ENCODE measurements at regions not wholly inside any gene's neighbourhood (a gene's known extent, or its start where the extent isn't known, plus 50 kb on each side); places are given as distances from the start of the nearest gene placed in this dataset.

GRCh38 chr6:27163834-27164233, 83.7 kb upstream of the PRSS16 start:
- no peaks in the 10 kb centered on the region for H3K27me3 ChIP-seq (ENCODE audit: control insufficient read depth in 1 of 2, insufficient read depth in 2 of 2, low read length in 2 of 2)
- H3K4me1 ChIP-seq (ENCODE audit: insufficient read depth, low read length), result 0 out of 2 replicates have a peak, but pooled peaks cover 12% of the 10 kb centered on the region
- no peak overlapping the region for H3K4me3 ChIP-seq (replicated peaks in 1 of 3; ENCODE audit: insufficient read depth in 1 of 3, low read depth in 2 of 3, low read length in 3 of 3)
- no peaks in the 10 kb centered on the region for H3K9me3 ChIP-seq (ENCODE audit: low read length)
- H2AFZ ChIP-seq (ENCODE audit: low read length), result no peak overlapping the region
- no peak overlapping the region for H3K27ac ChIP-seq (ENCODE audit: extremely low read length, insufficient read depth, low read length)
- no peaks in the 10 kb centered on the region for H4K20me1 ChIP-seq (ENCODE audit: insufficient read depth, low read length)
- no peaks in the 10 kb centered on the region for H3K36me3 ChIP-seq (replicated peaks in 1 of 2; ENCODE audit: control insufficient read depth in 1 of 2, insufficient read depth in 2 of 2, low read length in 2 of 2)
- H3K4me2 ChIP-seq (ENCODE audit: low read depth, low read length), result no peak overlapping the region
- H3K79me2 ChIP-seq (ENCODE audit: insufficient read depth, low read length), result no peaks in the 10 kb centered on the region
- ChIA-PET CTCF (ENCODE audit: low intra/inter-chr PET ratio, low total read pairs) (no interaction called here), POLR2A (no interaction called here)
- no peak for ATAC-seq
- no peak for FAIRE-seq
- no peak for DNase-seq (ENCODE audit: low spot score)
- H3K9ac ChIP-seq (ENCODE audit: insufficient read depth, low read depth, low read length), result no peak overlapping the region
- no TSS peak for BruUV-seq (replicated peaks)
- in situ Hi-C loops (cut with HindIII; ENCODE audit: extremely low pct_ligation_motif_present, low pct_unique_long_range_greater_than_20kb), result no loop called here
- intact Hi-C loops (cut with micrococcal nuclease; ENCODE audit: unreplicated experiment), result no loop called here
- no peak for TF ChIP-seq ZNF530 (CRISPR knock-in tag; IDR thresholded peaks at IDR 0.05; ENCODE audit: low read depth)
- no peak for TF ChIP-seq BRCA1 (CRISPR knock-in tag; IDR thresholded peaks at IDR 0.05)
- no peak for TF ChIP-seq TOPORS (CRISPR knock-in tag; IDR thresholded peaks at IDR 0.05)
- no peak for TF ChIP-seq MAZ (IDR thresholded peaks at IDR 0.05; ENCODE audit: borderline replicate concordance, low read depth, low read length)
- TF ChIP-seq MAZ (CRISPR knock-in tag; IDR thresholded peaks at IDR 0.05; ENCODE audit: low read depth), result no peak
- TF ChIP-seq SOX6 (IDR thresholded peaks at IDR 0.05), result no peak
- no peak for TF ChIP-seq SOX6 (CRISPR knock-in tag; IDR thresholded peaks at IDR 0.05)
- no peak for TF ChIP-seq IKZF1 (IDR thresholded peaks at IDR 0.05)
- TF ChIP-seq ZNF121 (CRISPR knock-in tag; IDR thresholded peaks at IDR 0.05), result no peak
- no peak for TF ChIP-seq ZNF24 (IDR thresholded peaks at IDR 0.05)
- no peak for TF ChIP-seq ZHX1 (CRISPR knock-in tag; IDR thresholded peaks at IDR 0.05; ENCODE audit: low read depth)
- TF ChIP-seq MLXIP (CRISPR knock-in tag; IDR thresholded peaks at IDR 0.05; ENCODE audit: borderline replicate concordance), result no peak
- no peak for TF ChIP-seq CSRNP1 (CRISPR knock-in tag; IDR thresholded peaks at IDR 0.05)
- TF ChIP-seq ESRRA (CRISPR knock-in tag; IDR thresholded peaks at IDR 0.05; ENCODE audit: low read depth), result no peak
- no peak for TF ChIP-seq GRHL1 (CRISPR knock-in tag; conservative IDR thresholded peaks at IDR 0.05)
- TF ChIP-seq NR2F6 (IDR thresholded peaks at IDR 0.05), result no peak
- TF ChIP-seq NR2F6 (CRISPR knock-in tag; IDR thresholded peaks at IDR 0.05), result no peak
- TF ChIP-seq NR1H2 (CRISPR knock-in tag; IDR thresholded peaks at IDR 0.05; ENCODE audit: borderline replicate concordance, low read depth), result no peak

Measured in HepG2 (cell line).